PC-9 (cell line): ENCODE measurements at regions not wholly inside any gene's neighbourhood (a gene's known extent, or its start where the extent isn't known, plus 50 kb on each side); places are given as distances from the start of the nearest gene placed in this dataset.

ENCODE experiments used
- BruUV-seq: library from RNA; stranded (reverse); fragments of 400-500 nt; replicated peaks from 2 replicates; lab custom pipeline; 2021; lab: Mats Ljungman, UMichigan
- CTCF ChIA-PET: fragments of 300-600 bp; sonication (Branson Sonifier 250); formaldehyde crosslinking; loops from one replicate; lab custom pipeline; 2022; ENCODE audit warnings: antibody characterized with exemption; lab: Charles Lee
- POLR2A ChIA-PET: fragments of 300-600 bp; sonication (Branson Sonifier 250); formaldehyde crosslinking; loops from one replicate; lab custom pipeline; 2022; ENCODE audit warnings: antibody characterized with exemption; ENCODE audit not compliant: unreplicated experiment; lab: Charles Lee
- DNase-seq, 2 experiments: peaks; one replicate each; pipeline versions ENCODE4 v3.0.0 to v3.0.0-alpha.2; 2015 to 2022; ENCODE audit warnings: mixed read lengths in 1 of 2
- H2AFZ ChIP-seq: fragments of 200-600 bp; sonication (generic); 2 replicates; pipeline ENCODE4 v1.8.1; 2017; ENCODE audit warnings: antibody characterized with exemption
- H3F3A ChIP-seq: fragments of 200-600 bp; sonication (generic); 2 replicates; pipeline ENCODE4 v1.8.1; 2017; ENCODE audit warnings: antibody characterized with exemption, mild to moderate bottlenecking, low read depth; ENCODE audit not compliant: insufficient read depth
- H3K27ac ChIP-seq: fragments of 200-600 bp; sonication (generic); 2 replicates; pipeline ENCODE4 v1.6.1; 2016; ENCODE audit warnings: mixed run types
- H3K27me3 ChIP-seq: fragments of 200-600 bp; sonication (generic); 2 replicates; pipeline ENCODE4 v1.6.1; 2016; ENCODE audit warnings: low read depth, mixed run types; ENCODE audit not compliant: insufficient read depth
- H3K36me3 ChIP-seq: fragments of 200-600 bp; sonication (generic); 2 replicates; pipeline ENCODE4 v1.6.1; 2016; ENCODE audit warnings: low read depth, mixed run types
- H3K4me1 ChIP-seq: fragments of 200-600 bp; sonication (generic); replicated peaks from 2 replicates; pipeline ENCODE4 v1.6.1; 2016; ENCODE audit warnings: mixed run types; ENCODE audit not compliant: insufficient read depth
- H3K4me2 ChIP-seq: fragments of 200-600 bp; sonication (generic); 2 replicates; pipeline ENCODE4 v1.6.1; 2017; ENCODE audit warnings: mixed run types
- H3K4me3 ChIP-seq: fragments of 200-600 bp; sonication (generic); 2 replicates; pipeline ENCODE4 v1.6.1; 2016; ENCODE audit warnings: mixed run types
- H3K79me2 ChIP-seq: fragments of 200-600 bp; sonication (generic); 2 replicates; pipeline ENCODE4 v1.6.1; 2017; ENCODE audit warnings: low read depth, mixed run types
- H3K9me2 ChIP-seq: fragments of 200-600 bp; sonication (generic); 2 replicates; pipeline ENCODE4 v1.8.1; 2017; ENCODE audit warnings: mild to moderate bottlenecking; ENCODE audit not compliant: insufficient read depth
- H3K9me3 ChIP-seq: fragments of 200-600 bp; sonication (generic); 2 replicates; pipeline ENCODE4 v1.8.1; 2016; ENCODE audit warnings: low read depth; ENCODE audit not compliant: insufficient read depth
- H4K20me1 ChIP-seq: fragments of 200-600 bp; sonication (generic); 2 replicates; pipeline ENCODE4 v1.8.1; 2017; ENCODE audit not compliant: insufficient read depth
- CTCF ChIP-seq: fragments of 200-600 bp; sonication (generic); conservative IDR thresholded peaks from 2 replicates; pipeline ENCODE4 v1.6.1; 2017; ENCODE audit warnings: mixed run types, antibody characterized with exemption, mild to moderate bottlenecking, moderate library complexity
- EZH2 ChIP-seq: fragments of 200-600 bp; sonication (generic); IDR thresholded peaks from 2 replicates; pipeline ENCODE4 v1.8.0; 2017; ENCODE audit warnings: antibody characterized with exemption, low read depth
- intact Hi-C: fragments of 100-400 bp; cut with micrococcal nuclease; formaldehyde crosslinking; loops from one replicate; pipeline ENCODE4 v1.10.0; 2022; ENCODE audit not compliant: unreplicated experiment

DNA sequence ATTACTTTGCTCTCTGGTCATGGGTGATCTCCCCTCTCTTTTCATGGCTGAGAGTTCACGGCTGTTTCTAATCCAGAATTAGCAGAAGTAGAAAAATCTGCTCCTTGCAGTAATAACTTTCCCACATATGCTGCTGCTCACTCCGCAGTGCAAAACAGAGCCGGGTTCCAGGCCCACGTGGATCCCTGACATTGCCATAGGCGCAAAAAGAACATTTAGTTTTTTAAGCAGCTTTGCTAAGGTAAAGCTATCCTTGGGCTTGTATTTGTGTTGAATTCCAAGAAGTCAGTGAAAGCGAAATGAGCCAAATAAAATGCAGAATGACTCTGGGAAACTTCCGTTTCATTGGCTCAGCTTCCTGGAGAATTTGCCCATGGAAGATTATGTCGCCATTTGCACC, 633.7 kb upstream of the SUCLG2 start:
- Histone ChIP-seq H3K36me3 (no peaks in the 10 kb centered on the region), H3K9me2 (no peaks in the 10 kb centered on the region), H4K20me1 (no peaks in the 10 kb centered on the region), H3F3A (no peaks in the 10 kb centered on the region), H3K4me2 (no peak overlapping the region), H3K4me3 (no peak overlapping the region), H3K27me3 (no peaks in the 10 kb centered on the region), H3K27ac (no peak overlapping the region), H3K4me1 (no peaks in the 10 kb centered on the region), H3K9me3 (no peaks in the 10 kb centered on the region), H3K79me2 (no peaks in the 10 kb centered on the region), H2AFZ (no peak overlapping the region)
- CTCF ChIA-PET: no interaction called here
- no TSS peak for BruUV-seq
- intact Hi-C loops: no loop called here
- DNase-seq: no peak
- POLR2A ChIA-PET: no interaction called here
- TF ChIP-seq CTCF (no peak), EZH2 (no peak)

DNA sequence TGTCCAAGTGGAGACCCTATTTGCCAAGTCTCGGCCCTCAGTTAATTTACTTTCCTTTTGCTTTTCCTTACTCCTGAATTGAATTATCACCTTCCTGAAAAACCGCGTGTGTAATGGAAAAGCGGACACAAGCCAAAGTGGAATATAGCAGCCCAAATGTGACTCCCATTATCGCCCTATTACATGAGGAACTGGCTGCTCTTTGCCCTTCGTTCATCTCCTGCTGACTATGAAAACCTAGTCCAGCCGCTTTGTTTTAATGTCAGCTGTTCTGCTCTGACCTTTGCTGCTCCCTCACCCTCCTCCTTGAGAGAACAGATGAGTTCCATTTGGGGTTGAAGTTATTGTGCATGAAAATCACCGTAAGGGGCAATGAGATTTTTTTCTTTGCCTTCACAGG, 632.7 kb upstream of the SUCLG2 start:
- no peaks in the 10 kb centered on the region for H3K27me3 ChIP-seq
- no peak overlapping the region for H2AFZ ChIP-seq
- no peaks in the 10 kb centered on the region for H3K9me3 ChIP-seq
- no TSS peak for BruUV-seq
- TF ChIP-seq CTCF (no peak), EZH2 (no peak)
- no peaks in the 10 kb centered on the region for H3K36me3 ChIP-seq
- H3K9me2 ChIP-seq: no peaks in the 10 kb centered on the region
- no peaks in the 10 kb centered on the region for H3K79me2 ChIP-seq
- no peak overlapping the region for H3K27ac ChIP-seq
- DNase-seq: no peak
- no peak overlapping the region for H3K4me3 ChIP-seq
- no peaks in the 10 kb centered on the region for H4K20me1 ChIP-seq
- no peaks in the 10 kb centered on the region for H3F3A ChIP-seq
- no peaks in the 10 kb centered on the region for H3K4me1 ChIP-seq
- H3K4me2 ChIP-seq: no peak overlapping the region
- ChIA-PET CTCF (no interaction called here), POLR2A (no interaction called here)
- intact Hi-C loops: no loop called here

DNA sequence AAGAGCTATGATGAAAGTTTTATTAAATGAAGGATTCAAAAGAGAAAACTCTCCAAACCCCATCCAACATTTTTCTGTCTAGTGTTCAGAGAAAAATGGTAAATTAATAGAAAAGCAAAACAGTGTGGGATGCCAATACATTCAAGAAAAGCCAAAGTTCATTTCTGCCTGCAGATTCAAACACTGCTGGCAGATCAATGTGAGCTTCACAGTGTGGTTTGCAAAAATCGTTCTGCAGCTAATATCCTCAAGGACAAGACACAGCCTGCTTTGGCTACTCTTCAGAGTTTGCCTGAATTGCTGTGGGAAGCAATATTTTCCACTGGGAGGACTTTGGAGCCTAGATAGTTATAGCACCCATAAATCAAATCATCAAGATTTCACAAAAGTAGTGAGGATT, 619.9 kb upstream of the SUCLG2 start:
- Histone ChIP-seq H3K9me2 (no peaks in the 10 kb centered on the region), H3K27ac (no peak overlapping the region), H3K79me2 (no peaks in the 10 kb centered on the region), H3K36me3 (no peaks in the 10 kb centered on the region), H3K27me3 (no peaks in the 10 kb centered on the region), H3K4me1 (no peaks in the 10 kb centered on the region), H3K4me2 (no peak overlapping the region), H3F3A (no peaks in the 10 kb centered on the region), H3K4me3 (no peak overlapping the region), H4K20me1 (no peaks in the 10 kb centered on the region), H3K9me3 (no peaks in the 10 kb centered on the region), H2AFZ (no peak overlapping the region)
- ChIA-PET POLR2A (no interaction called here), CTCF (no interaction called here)
- DNase-seq: no peak
- TF ChIP-seq EZH2: no peak
- TF ChIP-seq CTCF: no peak
- BruUV-seq: no TSS peak
- intact Hi-C loops: no loop called here
